CD4-positive, alpha-beta T cell treated with Interleukin-2 at 100 ng/mL for 4 hours (primary cell): ENCODE measurements at regions not wholly inside any gene's neighbourhood (a gene's known extent, or its start where the extent isn't known, plus 50 kb on each side); places are given as distances from the start of the nearest gene placed in this dataset.

Experiments
- DNase-seq: peaks from one replicate; pipeline ENCODE4 v3.0.0-alpha.2; 2020; ENCODE audit warnings: low spot score

GRCh38 chr17:77572851-77573250, 385.7 kb upstream of the TNRC6C start:
- DNase-seq = no peak

DNA sequence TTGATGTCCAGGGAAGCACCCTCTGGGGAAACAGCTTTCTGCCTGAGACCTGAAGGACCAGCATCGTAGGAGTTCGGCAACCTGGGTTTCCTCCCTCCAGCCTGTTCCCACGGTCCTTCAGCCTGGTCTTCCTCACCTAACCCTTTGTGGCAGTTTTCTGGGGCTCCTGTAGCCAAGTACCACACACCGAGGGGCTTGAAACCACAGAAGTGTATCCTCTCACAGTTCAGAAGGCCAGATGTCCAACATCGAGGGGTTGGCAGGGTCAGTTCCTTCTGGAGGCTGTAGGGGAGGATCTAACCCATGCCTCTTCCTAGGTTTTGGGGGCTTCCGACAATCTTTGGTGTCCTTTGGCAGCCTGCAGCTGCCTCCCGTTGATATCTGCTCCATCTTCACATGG, 381.0 kb upstream of the TNRC6C start:
- DNase-seq = no peak

GRCh38 chr17:77579131-77579530, 379.4 kb upstream of the TNRC6C start:
- no peak for DNase-seq

- peak; percentile 7 for DNase-seq
These were observed 378.8 kb upstream of the TNRC6C start for GRCh38 chr17:77579682-77580081.

- DNase-seq = no peak
These were observed 377.8 kb upstream of the TNRC6C start for GRCh38 chr17:77580531-77581270.

DNA sequence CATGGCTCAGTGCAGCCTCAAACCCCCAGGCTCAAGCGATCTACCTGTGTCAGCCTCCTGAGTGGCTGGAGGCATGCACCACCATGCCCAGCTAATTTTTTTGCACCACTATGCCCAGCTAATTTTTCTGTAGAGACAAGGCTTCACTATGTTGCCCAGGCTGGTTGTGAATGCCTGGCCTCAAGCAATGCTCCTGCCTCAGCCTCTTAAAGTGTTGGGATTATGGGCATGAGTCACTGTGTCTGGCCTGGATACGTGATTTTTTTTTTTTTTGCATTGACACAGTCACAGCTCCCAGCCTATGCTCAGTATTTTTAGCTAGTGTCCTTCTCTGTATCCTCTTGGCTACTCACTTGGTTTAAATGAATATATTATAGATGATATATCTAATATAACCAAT, 377.0 kb upstream of the TNRC6C start:
- DNase-seq = no peak

DNA sequence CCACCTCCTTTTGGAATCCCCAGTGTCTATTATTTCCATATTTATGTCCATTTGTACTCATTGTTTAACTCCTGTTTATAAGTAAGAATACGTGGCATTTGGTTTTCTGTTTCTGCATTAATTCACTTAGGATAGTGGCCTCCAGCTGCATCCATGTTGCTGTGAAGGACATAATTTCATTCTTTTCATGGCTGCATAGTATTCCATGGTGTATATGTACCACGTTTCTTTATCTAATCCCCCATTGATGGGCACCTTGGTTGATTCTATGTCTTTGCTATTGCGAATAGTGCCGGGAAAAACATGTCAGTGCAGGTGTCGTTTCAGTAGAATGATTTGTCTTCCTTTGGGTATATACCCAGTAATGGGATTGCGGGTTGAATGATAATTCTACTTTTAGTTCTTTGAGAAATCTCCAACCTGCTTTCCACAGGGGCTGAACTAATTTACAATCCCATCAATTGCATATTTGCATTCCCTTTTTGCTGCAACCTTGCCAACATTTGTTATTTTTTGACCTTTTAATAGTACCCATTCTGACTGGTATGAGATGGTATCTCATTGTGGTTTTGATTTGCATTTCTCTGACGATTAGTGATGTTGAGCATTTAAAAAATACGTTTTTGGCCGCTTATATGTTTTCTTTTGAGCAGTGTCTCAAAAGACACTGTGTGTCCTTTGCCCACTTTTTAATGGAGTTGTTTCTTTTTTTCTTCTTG, 373.2 kb upstream of the TNRC6C start:
- DNase-seq = no peak

DNA sequence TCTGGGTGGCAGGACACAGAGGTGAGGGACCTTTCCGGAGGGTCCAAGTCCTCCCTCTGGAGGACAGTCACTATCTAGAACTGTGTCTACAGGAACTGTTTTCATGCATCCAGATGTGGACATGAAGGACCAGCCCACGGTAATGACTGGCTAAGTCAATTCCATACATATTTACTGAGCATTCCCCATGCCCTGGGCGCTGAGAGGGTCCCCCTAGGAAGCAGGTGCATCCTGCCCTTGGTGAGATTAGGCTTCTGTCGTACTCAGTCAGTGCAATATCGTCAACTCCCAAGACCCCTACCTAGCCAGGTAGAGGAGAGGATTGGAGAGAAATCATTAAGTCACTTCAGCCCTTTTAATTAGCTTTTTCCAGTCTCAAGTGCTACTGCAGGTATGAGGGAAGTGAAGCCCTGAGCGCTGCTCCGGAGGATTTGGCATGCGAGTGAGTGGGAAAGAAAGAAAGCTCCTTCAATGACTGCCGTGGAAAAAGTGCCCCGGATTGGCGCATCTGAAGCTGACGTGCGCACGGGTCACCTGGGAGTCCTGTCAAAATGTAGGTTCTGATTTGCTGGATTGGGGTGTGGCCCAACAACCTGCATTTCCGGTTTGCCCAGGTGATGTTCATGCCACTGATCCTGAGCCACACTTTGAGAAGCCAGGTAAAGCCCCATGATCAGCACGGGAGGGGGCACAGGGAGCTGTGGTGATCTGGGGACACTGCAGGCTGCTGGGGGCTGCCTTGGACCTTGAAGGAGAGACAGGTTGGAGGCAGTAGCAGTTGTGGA, 367.4 kb upstream of the TNRC6C start:
- DNase-seq = no peak

- DNase-seq = no peak
These were observed 366.2 kb upstream of the TNRC6C start for GRCh38 chr17:77592106-77592865.

GRCh38 chr17:77593081-77593480, 365.4 kb upstream of the TNRC6C start:
- DNase-seq = no peak

DNA sequence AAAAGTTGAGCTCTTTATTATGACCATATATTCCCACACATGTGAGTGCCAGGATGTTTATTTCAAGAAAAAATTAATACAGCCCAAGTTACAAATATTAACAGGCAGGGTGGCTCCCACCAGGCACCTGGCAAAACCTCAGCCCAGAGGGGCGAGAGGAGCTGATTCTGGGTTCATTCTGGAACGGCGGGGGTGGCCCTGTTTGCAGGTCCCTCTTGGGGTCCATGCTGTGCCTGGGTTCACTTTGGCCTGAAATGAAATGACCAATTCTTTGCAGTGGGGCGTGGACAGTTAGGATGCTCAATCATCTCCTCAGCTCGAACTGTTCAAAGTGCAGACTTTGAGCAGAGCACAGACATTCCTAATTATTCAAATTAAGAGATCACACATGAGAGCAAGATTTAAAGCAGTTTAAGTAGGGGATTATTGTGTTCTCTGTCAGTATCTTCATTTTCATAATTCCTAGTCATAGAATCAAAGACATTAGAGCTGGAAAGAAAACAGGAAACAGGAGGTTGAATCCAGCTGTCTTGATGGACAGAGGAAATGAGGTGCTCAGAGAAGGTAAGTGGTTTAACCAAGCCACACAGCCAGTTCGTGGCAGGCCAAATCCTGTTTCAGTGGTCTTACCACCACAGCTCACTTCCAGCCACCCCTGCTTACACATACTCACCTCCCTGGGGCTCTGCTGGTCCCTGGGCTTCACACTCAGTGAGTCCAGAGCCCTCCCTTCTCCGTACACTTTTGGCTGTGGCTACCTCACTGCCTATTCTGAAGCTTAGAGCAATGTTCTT, 363.9 kb upstream of the TNRC6C start:
- no peak for DNase-seq

GRCh38 chr17:77596491-77597417, 361.7 kb upstream of the TNRC6C start:
- no peak for DNase-seq

GRCh38 chr17:77597418-77598240, 360.9 kb upstream of the TNRC6C start:
- no peak for DNase-seq

GRCh38 chr17:77598241-77598620, 360.3 kb upstream of the TNRC6C start:
- DNase-seq = no peak

DNA sequence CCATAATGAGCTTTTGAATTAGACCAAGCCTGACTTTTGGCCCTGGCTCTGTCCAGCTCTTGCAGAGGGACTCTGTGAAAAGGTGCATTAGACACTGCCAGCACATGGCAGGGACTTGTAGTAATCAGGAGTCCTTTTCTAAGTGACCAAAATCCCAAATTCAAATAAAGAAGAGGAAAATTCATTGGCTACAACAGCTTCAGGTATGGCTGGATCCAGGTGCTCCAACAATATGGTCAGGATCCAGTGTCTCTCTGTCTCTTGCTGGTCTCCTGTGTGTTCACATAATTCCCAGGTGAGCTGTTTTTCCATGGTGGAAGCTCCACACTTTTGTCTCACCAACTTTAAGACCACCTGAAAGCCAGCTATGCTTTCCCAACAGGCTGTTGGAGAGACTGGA, 358.8 kb upstream of the TNRC6C start:
- DNase-seq = no peak

DNA sequence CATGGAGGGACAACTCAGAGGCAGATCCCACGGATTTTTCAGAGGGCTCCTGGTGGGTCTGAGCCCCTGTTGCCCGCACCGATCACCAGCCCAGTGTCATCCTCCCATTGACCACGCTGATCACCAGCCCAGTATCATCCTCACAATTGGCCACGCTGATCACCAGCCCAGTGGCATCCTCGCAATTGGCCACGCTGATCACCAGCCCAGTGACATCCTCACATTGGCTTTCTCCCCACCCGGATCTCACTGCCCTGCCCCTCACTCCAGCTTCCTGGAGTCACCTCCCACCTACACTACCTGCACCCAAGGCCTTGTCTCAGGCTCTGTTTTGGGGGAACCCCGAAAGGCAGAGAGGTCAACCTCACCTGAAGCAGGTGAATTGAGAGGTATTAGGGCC, 358.2 kb upstream of the TNRC6C start:
- no peak for DNase-seq

DNA sequence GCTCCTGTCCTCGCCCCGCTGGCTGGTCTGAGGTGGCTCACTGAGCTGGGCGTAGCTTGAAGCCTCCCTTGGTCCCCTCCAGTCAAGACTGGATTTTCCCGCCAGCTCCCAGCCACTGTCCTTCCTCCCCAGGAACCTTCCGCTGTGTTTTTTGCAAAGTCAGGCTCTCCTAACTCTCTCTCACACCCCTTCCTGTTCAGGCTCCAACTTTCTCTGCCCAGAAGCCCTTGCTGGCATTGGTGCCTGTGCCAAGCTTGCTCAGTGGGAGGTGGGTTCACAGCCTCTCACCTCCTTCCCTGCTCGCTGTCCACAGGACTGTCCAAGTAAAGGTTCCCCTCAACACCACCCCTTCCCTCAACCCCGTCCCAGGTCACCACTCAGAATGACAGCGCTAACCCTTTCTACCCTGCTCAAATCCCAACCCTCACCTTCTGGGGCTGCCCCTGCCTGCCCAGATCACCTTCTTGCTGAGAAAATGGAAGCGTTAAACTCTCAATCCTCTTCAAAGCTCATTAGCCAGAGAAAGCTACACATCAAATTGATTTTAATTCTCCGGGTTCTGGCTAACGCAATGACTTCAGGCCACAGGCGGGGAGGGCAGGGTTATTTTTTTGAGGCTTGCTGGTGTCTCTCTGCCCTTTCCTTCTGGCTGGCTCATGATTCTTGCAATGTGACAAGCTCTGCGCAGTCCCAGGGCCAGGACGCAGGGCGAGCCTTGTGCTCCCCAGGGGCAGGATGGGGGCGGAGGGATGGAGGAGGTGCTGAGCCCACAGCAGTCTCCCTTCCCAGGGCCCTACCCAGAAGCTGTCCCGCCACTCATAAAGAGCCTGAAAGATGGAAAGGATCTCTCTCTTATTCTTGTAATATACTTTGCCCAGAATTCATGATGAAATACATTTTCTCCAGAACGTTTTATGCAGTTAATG, 357.2 kb upstream of the TNRC6C start:
- DNase-seq = no peak

DNA sequence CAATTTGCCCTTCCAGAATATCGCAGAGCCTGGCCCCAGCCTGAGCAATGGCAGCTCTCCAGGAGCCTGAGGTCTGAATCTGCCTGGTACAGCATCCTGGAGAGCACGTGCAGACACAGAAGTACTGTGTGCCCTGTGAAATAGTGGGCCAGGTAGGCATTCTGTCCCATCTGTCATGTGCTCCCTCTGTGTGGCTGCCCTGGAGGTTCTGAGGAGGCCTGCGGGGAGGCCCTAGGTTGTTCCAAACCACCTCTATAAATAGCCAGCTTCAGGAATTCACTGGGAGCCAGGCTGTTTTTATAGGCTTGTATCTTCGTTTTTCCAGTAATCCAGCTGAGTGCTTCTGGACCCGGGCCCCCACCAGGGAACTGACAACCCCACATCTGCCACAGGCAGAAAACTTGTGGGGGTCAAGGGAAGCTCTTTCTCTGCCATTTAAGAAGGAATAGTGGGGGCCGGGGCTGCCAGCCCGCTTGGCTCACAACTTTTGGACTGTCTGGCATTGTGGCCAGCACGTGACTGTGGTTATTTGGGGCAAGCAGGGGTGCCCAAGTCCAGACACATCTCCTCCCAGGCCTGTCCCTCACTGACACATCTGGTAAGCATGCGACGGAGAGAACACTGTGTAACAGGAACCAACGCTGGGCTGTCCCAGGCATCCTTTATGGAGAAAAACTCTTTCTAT, 356.3 kb upstream of the TNRC6C start:
- DNase-seq = no peak
